Loucy (cell line): ENCODE measurements at regions not wholly inside any gene's neighbourhood (a gene's known extent, or its start where the extent isn't known, plus 50 kb on each side); places are given as distances from the start of the nearest gene placed in this dataset.

Source experiments
- H2AFZ ChIP-seq: fragments of 200-600 bp; sonication (generic); 2 replicates; pipeline ENCODE4 v1.6.0; 2016; ENCODE audit warnings: antibody characterized with exemption, mild to moderate bottlenecking, low read length, moderate library complexity
- H3F3A ChIP-seq: fragments of 200-600 bp; 2 replicates; pipeline ENCODE4 v1.6.0; 2016; ENCODE audit warnings: antibody characterized with exemption, low read depth, mild to moderate bottlenecking
- H3K27me3 ChIP-seq: fragments of 200-600 bp; sonication (generic); 2 replicates; pipeline ENCODE4 v1.6.1; 2014; ENCODE audit warnings: low read length, mild to moderate bottlenecking; ENCODE audit not compliant: insufficient read depth, poor library complexity, severe bottlenecking
- H3K36me3 ChIP-seq: fragments of 200-600 bp; sonication (generic); 2 replicates; pipeline ENCODE4 v1.6.1; 2016; ENCODE audit warnings: low read length; ENCODE audit not compliant: insufficient read depth
- H3K4me1 ChIP-seq: fragments of 200-600 bp; sonication (generic); 2 replicates; pipeline ENCODE4 v1.5.1; 2014; ENCODE audit warnings: low read length, mild to moderate bottlenecking; ENCODE audit not compliant: insufficient read depth, poor library complexity, severe bottlenecking
- H3K4me2 ChIP-seq: fragments of 200-600 bp; sonication (generic); 2 replicates; pipeline ENCODE4 v1.6.0; 2014; ENCODE audit warnings: antibody characterized with exemption, low read length, low read depth, mild to moderate bottlenecking; ENCODE audit not compliant: poor library complexity, severe bottlenecking
- H3K4me3 ChIP-seq: fragments of 200-600 bp; sonication (generic); 2 replicates; pipeline ENCODE4 v1.5.1; 2014; ENCODE audit warnings: low read length, mild to moderate bottlenecking, mixed read lengths; ENCODE audit not compliant: poor library complexity, severe bottlenecking
- H3K79me2 ChIP-seq: fragments of 200-600 bp; sonication (generic); 2 replicates; pipeline ENCODE4 v1.6.1; 2014; ENCODE audit warnings: low read length; ENCODE audit not compliant: insufficient read depth
- H3K9ac ChIP-seq: fragments of 200-600 bp; sonication (generic); 2 replicates; pipeline ENCODE4 v1.6.0; 2014; ENCODE audit warnings: mild to moderate bottlenecking, low read depth, low read length, moderate library complexity; ENCODE audit not compliant: poor library complexity, severe bottlenecking
- H3K9me2 ChIP-seq: fragments of 200-600 bp; sonication (generic); replicated peaks from 2 replicates; pipeline ENCODE4 v1.6.1; 2016; ENCODE audit warnings: low read depth, low read length, mixed read lengths
- H3K9me3 ChIP-seq: fragments of 200-600 bp; sonication (generic); 2 replicates; pipeline ENCODE4 v1.6.1; 2014; ENCODE audit warnings: mild to moderate bottlenecking, antibody characterized with exemption, low read length, low read depth; ENCODE audit not compliant: insufficient read depth
- H4K20me1 ChIP-seq: fragments of 200-600 bp; sonication (generic); 2 replicates; pipeline ENCODE4 v1.6.0; 2014; ENCODE audit warnings: antibody characterized with exemption, low read length, mild to moderate bottlenecking; ENCODE audit not compliant: insufficient read depth, poor library complexity, severe bottlenecking
- EZH2phosphoT487 ChIP-seq: fragments of 200-600 bp; IDR thresholded peaks from 2 replicates; pipeline ENCODE4 v1.6.1; 2018; ENCODE audit warnings: antibody characterized with exemption, mild to moderate bottlenecking, moderate library complexity, borderline replicate concordance
- TF ChIP-seq, protein P1 (sequence below): fragments of 200-600 bp; sonication (generic); conservative IDR thresholded peaks from 2 replicates; pipeline ENCODE4 v1.5.1; 2014; ENCODE audit warnings: mild to moderate bottlenecking, antibody characterized with exemption, low read length

DNA sequence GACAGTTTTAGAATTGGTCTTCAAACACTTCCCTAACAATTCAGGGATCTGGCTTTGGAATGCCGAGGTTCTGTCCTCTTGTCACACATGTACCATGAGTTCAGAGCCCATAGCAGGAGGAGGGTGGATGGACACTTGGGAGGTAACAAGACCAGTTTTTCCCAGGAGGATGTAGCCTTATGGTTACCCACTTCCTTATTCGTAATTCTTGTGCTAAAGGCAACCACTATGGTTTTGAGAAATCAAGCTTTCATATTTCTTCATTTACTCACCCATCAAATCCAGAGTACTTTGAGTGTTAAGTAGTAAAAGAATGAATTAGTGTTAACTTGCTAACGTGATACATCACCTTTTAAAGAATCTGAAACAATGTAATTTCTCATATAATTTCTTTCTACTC lies 479.6 kb upstream of the ALCAM start:
- TF ChIP-seq EZH2phosphoT487 = no peak
- TF ChIP-seq, protein P1, sequence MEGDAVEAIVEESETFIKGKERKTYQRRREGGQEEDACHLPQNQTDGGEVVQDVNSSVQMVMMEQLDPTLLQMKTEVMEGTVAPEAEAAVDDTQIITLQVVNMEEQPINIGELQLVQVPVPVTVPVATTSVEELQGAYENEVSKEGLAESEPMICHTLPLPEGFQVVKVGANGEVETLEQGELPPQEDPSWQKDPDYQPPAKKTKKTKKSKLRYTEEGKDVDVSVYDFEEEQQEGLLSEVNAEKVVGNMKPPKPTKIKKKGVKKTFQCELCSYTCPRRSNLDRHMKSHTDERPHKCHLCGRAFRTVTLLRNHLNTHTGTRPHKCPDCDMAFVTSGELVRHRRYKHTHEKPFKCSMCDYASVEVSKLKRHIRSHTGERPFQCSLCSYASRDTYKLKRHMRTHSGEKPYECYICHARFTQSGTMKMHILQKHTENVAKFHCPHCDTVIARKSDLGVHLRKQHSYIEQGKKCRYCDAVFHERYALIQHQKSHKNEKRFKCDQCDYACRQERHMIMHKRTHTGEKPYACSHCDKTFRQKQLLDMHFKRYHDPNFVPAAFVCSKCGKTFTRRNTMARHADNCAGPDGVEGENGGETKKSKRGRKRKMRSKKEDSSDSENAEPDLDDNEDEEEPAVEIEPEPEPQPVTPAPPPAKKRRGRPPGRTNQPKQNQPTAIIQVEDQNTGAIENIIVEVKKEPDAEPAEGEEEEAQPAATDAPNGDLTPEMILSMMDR = no peak
- no peaks in the 10 kb centered on the region for H3K4me1 ChIP-seq
- no peak overlapping the region for H2AFZ ChIP-seq
- H3K9me3 ChIP-seq = no peaks in the 10 kb centered on the region
- no peaks in the 10 kb centered on the region for H3F3A ChIP-seq
- no peak overlapping the region for H3K9ac ChIP-seq
- no peaks in the 10 kb centered on the region for H4K20me1 ChIP-seq
- H3K36me3 ChIP-seq = no peaks in the 10 kb centered on the region
- no peaks in the 10 kb centered on the region for H3K79me2 ChIP-seq
- H3K4me2 ChIP-seq = no peak overlapping the region
- no peak overlapping the region for H3K4me3 ChIP-seq
- no peaks in the 10 kb centered on the region for H3K27me3 ChIP-seq
- no peaks in the 10 kb centered on the region for H3K9me2 ChIP-seq

DNA sequence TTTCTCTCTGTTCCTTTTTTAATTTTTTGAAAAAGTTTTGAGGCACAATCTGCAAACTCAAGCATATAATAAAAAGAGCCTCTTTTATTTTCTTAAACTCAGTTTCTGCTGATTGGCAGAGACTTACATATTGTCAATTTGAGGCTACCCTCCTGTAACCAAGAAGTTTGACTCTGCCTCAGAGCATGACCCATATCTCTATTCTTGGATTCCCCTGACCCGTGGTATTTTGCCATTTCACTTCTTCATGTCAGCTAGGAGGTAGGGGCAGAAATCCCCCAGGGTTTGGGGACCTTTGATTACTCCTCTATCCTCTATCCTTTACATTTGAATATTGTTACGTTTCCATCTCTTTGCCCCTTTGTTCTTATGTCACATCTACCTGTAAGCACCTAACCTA lies 479.1 kb upstream of the ALCAM start:
- Histone ChIP-seq H3K9ac (no peak overlapping the region), H3K9me3 (no peaks in the 10 kb centered on the region), H3K27me3 (no peaks in the 10 kb centered on the region), H3K79me2 (no peaks in the 10 kb centered on the region), H2AFZ (no peak overlapping the region), H3K9me2 (no peaks in the 10 kb centered on the region), H4K20me1 (no peaks in the 10 kb centered on the region), H3K4me3 (no peak overlapping the region), H3K4me2 (no peak overlapping the region), H3K36me3 (no peaks in the 10 kb centered on the region), H3K4me1 (no peaks in the 10 kb centered on the region), H3F3A (no peaks in the 10 kb centered on the region)
- TF ChIP-seq, protein P1 = no peak
- no peak for TF ChIP-seq EZH2phosphoT487

DNA sequence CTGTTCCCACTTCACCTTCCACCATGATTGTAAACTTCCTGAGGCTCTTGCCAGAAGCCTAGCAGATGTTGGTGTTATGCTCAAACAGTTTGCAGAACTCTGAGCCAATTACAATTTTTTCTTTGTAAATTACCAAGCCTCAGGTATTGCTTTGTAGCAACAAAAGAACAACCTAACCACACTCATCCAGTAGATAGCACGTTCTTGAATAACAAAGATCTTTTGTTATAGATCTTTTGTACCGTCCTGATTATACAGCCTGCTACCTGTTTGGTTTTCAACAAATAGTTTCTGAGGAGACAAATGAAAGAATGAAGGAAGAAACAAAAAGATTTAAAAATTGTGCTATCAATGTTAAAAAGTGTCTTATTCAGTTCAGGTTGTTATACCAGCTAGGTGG lies 474.7 kb upstream of the ALCAM start:
- Histone ChIP-seq H4K20me1 (no peaks in the 10 kb centered on the region), H3K9me3 (no peaks in the 10 kb centered on the region), H3K9me2 (no peaks in the 10 kb centered on the region), H3K27me3 (no peaks in the 10 kb centered on the region), H3K36me3 (no peaks in the 10 kb centered on the region), H3K9ac (no peak overlapping the region), H3K79me2 (no peaks in the 10 kb centered on the region), H3K4me2 (no peak overlapping the region), H3K4me3 (no peak overlapping the region), H3F3A (no peaks in the 10 kb centered on the region), H3K4me1 (no peaks in the 10 kb centered on the region), H2AFZ (no peak overlapping the region)
- no peak for TF ChIP-seq EZH2phosphoT487
- TF ChIP-seq, protein P1 = no peak
